Stimulated activated memory B cell treated with anti-CD40 and anti-IgM and Interleukin-4, amounts not matched to agents 10 μg/mL and 1 μg/mL and 100 μg/mL, for 72 hours (primary cell): ENCODE measurements at regions not wholly inside any gene's neighbourhood (a gene's known extent, or its start where the extent isn't known, plus 50 kb on each side); places are given as distances from the start of the nearest gene placed in this dataset.
"Not testable (repeated sequence)": the region's sequence is repeated elsewhere in the genome, so short reads cannot be mapped to it uniquely, and the experiment has no call there.

Experiments used
- ATAC-seq: fragments of 150-1000 bp; cut with Tn5 transposase; 2 replicates; pipeline ENCODE4 v1.10.0; 2021
- H3K27ac Mint-ChIP-seq: one replicate; pipeline ENCODE4 v1.8.0; 2022; ENCODE audit warnings: mild to moderate bottlenecking, mixed read lengths
- H3K27me3 Mint-ChIP-seq: one replicate; pipeline ENCODE4 v1.8.0; 2022; ENCODE audit warnings: mixed read lengths
- H3K36me3 Mint-ChIP-seq: one replicate; pipeline ENCODE4 v1.8.0; 2022; ENCODE audit warnings: mixed read lengths
- H3K4me1 Mint-ChIP-seq: one replicate; pipeline ENCODE4 v1.8.0; 2022; ENCODE audit warnings: mixed read lengths
- H3K4me3 Mint-ChIP-seq: one replicate; pipeline ENCODE4 v1.8.0; 2022; ENCODE audit warnings: mild to moderate bottlenecking, moderate library complexity, mixed read lengths
- H3K9me3 Mint-ChIP-seq: one replicate; pipeline ENCODE4 v1.8.0; 2022; ENCODE audit warnings: mixed read lengths

- Mint-ChIP-seq H3K4me1 (no peaks in the 10 kb centered on the region), H3K27ac (no peak overlapping the region), H3K27me3 (no peaks in the 10 kb centered on the region), H3K36me3 (no peaks in the 10 kb centered on the region), H3K9me3 (peaks cover 7% of the 10 kb centered on the region), H3K4me3 (no peak overlapping the region)
- ATAC-seq: no peak
Measured at GRCh38 chr6:115067690-115068447, 725.0 kb upstream of the HS3ST5 start.

- no peak for ATAC-seq
- Mint-ChIP-seq H3K9me3 (no peaks in the 10 kb centered on the region), H3K27me3 (no peaks in the 10 kb centered on the region), H3K4me1 (no peaks in the 10 kb centered on the region), H3K27ac (no peak overlapping the region), H3K4me3 (no peak overlapping the region), H3K36me3 (no peaks in the 10 kb centered on the region)
Measured at GRCh38 chr6:115064680-115065079, 721.9 kb upstream of the HS3ST5 start.

GRCh38 chr6:115060581-115060980 is 717.8 kb upstream of the HS3ST5 start:
- ATAC-seq: no peak
- peaks cover 2% of the 10 kb centered on the region for H3K9me3 Mint-ChIP-seq
- no peaks in the 10 kb centered on the region for H3K27me3 Mint-ChIP-seq
- no peak overlapping the region for H3K27ac Mint-ChIP-seq
- no peak overlapping the region for H3K4me3 Mint-ChIP-seq
- no peaks in the 10 kb centered on the region for H3K36me3 Mint-ChIP-seq
- no peaks in the 10 kb centered on the region for H3K4me1 Mint-ChIP-seq

GRCh38 chr6:115058414-115059211 is 715.8 kb upstream of the HS3ST5 start:
- Mint-ChIP-seq H3K27ac (no peak overlapping the region), H3K27me3 (no peaks in the 10 kb centered on the region), H3K9me3 (peaks cover 2% of the 10 kb centered on the region), H3K4me3 (no peak overlapping the region), H3K4me1 (no peaks in the 10 kb centered on the region), H3K36me3 (no peaks in the 10 kb centered on the region)
- no peak for ATAC-seq

GRCh38 chr6:115055579-115055978 is 712.8 kb upstream of the HS3ST5 start:
- H3K4me1 Mint-ChIP-seq: no peaks in the 10 kb centered on the region
- ATAC-seq: no peak
- no peaks in the 10 kb centered on the region for H3K27me3 Mint-ChIP-seq
- H3K9me3 Mint-ChIP-seq: peaks cover 2% of the 10 kb centered on the region
- no peak overlapping the region for H3K27ac Mint-ChIP-seq
- H3K36me3 Mint-ChIP-seq: no peaks in the 10 kb centered on the region
- H3K4me3 Mint-ChIP-seq: no peak overlapping the region

GRCh38 chr6:115054242-115054641 is 711.4 kb upstream of the HS3ST5 start:
- H3K4me1 Mint-ChIP-seq, H3K9me3 Mint-ChIP-seq, H3K27me3 Mint-ChIP-seq, H3K4me3 Mint-ChIP-seq, H3K27ac Mint-ChIP-seq, ATAC-seq, H3K36me3 Mint-ChIP-seq: not testable (repeated sequence)

GRCh38 chr6:115053169-115053860 is 710.5 kb upstream of the HS3ST5 start:
- Mint-ChIP-seq H3K27me3 (no peaks in the 10 kb centered on the region), H3K27ac (no peak overlapping the region), H3K4me3 (no peak overlapping the region), H3K9me3 (peaks cover 2% of the 10 kb centered on the region), H3K4me1 (no peaks in the 10 kb centered on the region), H3K36me3 (no peaks in the 10 kb centered on the region)
- ATAC-seq: no peak

GRCh38 chr6:115016593-115016992 is 673.8 kb upstream of the HS3ST5 start:
- ATAC-seq: no peak
- Mint-ChIP-seq H3K4me3 (no peak overlapping the region), H3K36me3 (no peaks in the 10 kb centered on the region), H3K27me3 (no peaks in the 10 kb centered on the region), H3K4me1 (no peaks in the 10 kb centered on the region), H3K9me3 (peaks cover 2% of the 10 kb centered on the region), H3K27ac (no peak overlapping the region)

GRCh38 chr6:115004982-115005381 is 662.2 kb upstream of the HS3ST5 start:
- H3K4me1 Mint-ChIP-seq: peaks cover 7% of the 10 kb centered on the region
- H3K27ac Mint-ChIP-seq: no peak overlapping the region
- H3K4me3 Mint-ChIP-seq: no peak overlapping the region
- no peak for ATAC-seq
- H3K36me3 Mint-ChIP-seq: no peaks in the 10 kb centered on the region
- no peaks in the 10 kb centered on the region for H3K27me3 Mint-ChIP-seq
- peaks cover 5% of the 10 kb centered on the region for H3K9me3 Mint-ChIP-seq

- Mint-ChIP-seq H3K4me1 (peaks cover 7% of the 10 kb centered on the region), H3K4me3 (no peak overlapping the region), H3K27me3 (no peaks in the 10 kb centered on the region), H3K9me3 (peaks cover 3% of the 10 kb centered on the region), H3K36me3 (no peaks in the 10 kb centered on the region), H3K27ac (no peak overlapping the region)
- no peak for ATAC-seq
Measured at GRCh38 chr6:115004204-115004603, 661.4 kb upstream of the HS3ST5 start.

GRCh38 chr6:115001731-115002350 is 659.0 kb upstream of the HS3ST5 start:
- H3K9me3 Mint-ChIP-seq: peaks cover 3% of the 10 kb centered on the region

GRCh38 chr6:115000736-115001135 is 657.9 kb upstream of the HS3ST5 start:
- Mint-ChIP-seq H3K36me3 (no peaks in the 10 kb centered on the region), H3K4me1 (peaks cover 7% of the 10 kb centered on the region), H3K27me3 (no peaks in the 10 kb centered on the region), H3K4me3 (no peak overlapping the region), H3K9me3 (peaks cover 3% of the 10 kb centered on the region), H3K27ac (no peak overlapping the region)
- ATAC-seq: no peak

More at GRCh38 chr6:115001731-115002350, 659.0 kb upstream of the HS3ST5 start:
- H3K27ac Mint-ChIP-seq: peak overlapping the region; percentile 55
- peak; percentile 34 for ATAC-seq
- no peaks in the 10 kb centered on the region for H3K27me3 Mint-ChIP-seq
- peak overlapping the region; percentile 68 for H3K4me3 Mint-ChIP-seq
- peaks cover 7% of the 10 kb centered on the region for H3K4me1 Mint-ChIP-seq
- H3K36me3 Mint-ChIP-seq: no peaks in the 10 kb centered on the region

- H3K27me3 Mint-ChIP-seq: no peaks in the 10 kb centered on the region
- H3K9me3 Mint-ChIP-seq: peaks cover 5% of the 10 kb centered on the region
- H3K36me3 Mint-ChIP-seq: no peaks in the 10 kb centered on the region
- peak overlapping the region; percentile 63 for H3K27ac Mint-ChIP-seq
- peaks cover 7% of the 10 kb centered on the region for H3K4me1 Mint-ChIP-seq
- ATAC-seq: no peak
- H3K4me3 Mint-ChIP-seq: peak overlapping the region; percentile 69
Measured at GRCh38 chr6:114998492-114998891, 655.7 kb upstream of the HS3ST5 start.

- H3K27me3 Mint-ChIP-seq: no peaks in the 10 kb centered on the region
- H3K9me3 Mint-ChIP-seq: peaks cover 5% of the 10 kb centered on the region
- peak overlapping the region; percentile 63 for H3K27ac Mint-ChIP-seq
- H3K4me1 Mint-ChIP-seq: peaks cover 7% of the 10 kb centered on the region
- peak overlapping the region; percentile 69 for H3K4me3 Mint-ChIP-seq
- ATAC-seq: peak; percentile 62
- H3K36me3 Mint-ChIP-seq: no peaks in the 10 kb centered on the region
Measured at GRCh38 chr6:114997813-114998292, 655.0 kb upstream of the HS3ST5 start.

GRCh38 chr6:114995526-114995925 is 652.7 kb upstream of the HS3ST5 start:
- peaks cover 3% of the 10 kb centered on the region for H3K9me3 Mint-ChIP-seq
- H3K4me1 Mint-ChIP-seq: no peaks in the 10 kb centered on the region
- no peaks in the 10 kb centered on the region for H3K27me3 Mint-ChIP-seq
- ATAC-seq: no peak
- H3K27ac Mint-ChIP-seq: no peak overlapping the region
- no peak overlapping the region for H3K4me3 Mint-ChIP-seq
- H3K36me3 Mint-ChIP-seq: no peaks in the 10 kb centered on the region
